K562 (cell line): ENCODE measurements at regions not wholly inside any gene's neighbourhood (a gene's known extent, or its start where the extent isn't known, plus 50 kb on each side); places are given as distances from the start of the nearest gene placed in this dataset.
"Not testable (repeated sequence)": the region's sequence is repeated elsewhere in the genome, so short reads cannot be mapped to it uniquely, and the experiment has no call there.

ENCODE experiments used
- ATAC-seq: fragments of 200-7000 bp; cut with Tn5 transposase; 3 replicates; pipeline ENCODE4 v1.9.1; 2020; ENCODE audit warnings: moderate library complexity
- BruUV-seq: library from RNA; stranded (reverse); fragments of 400-500 nt; replicated peaks from 2 replicates; lab custom pipeline; 2021; lab: Mats Ljungman, UMichigan
- CTCF ChIA-PET: fragments of 300-600 bp; formaldehyde crosslinking; extraction: SDS; loops from one replicate; lab custom pipeline; 2021; ENCODE audit warnings: low intra/inter-chr PET ratio; lab: Yijun Ruan, JAX
- POLR2A ChIA-PET: fragments of 300-600, 350-650 bp; sonication (Branson Sonifier 250); formaldehyde crosslinking; extraction: SDS; loops from one replicate; lab custom pipeline; 2021; ENCODE audit warnings: antibody characterized with exemption, inconsistent platforms; lab: Yijun Ruan, JAX
- DNase-seq, 4 experiments: peaks; one replicate each; pipeline versions ENCODE4 v3.0.0 to v3.0.0-alpha.2; 2011 to 2018; ENCODE audit warnings: low spot score in 3 of 4, mixed read lengths in 3 of 4; ENCODE audit errors: extremely low read depth in 1 of 4
- FAIRE-seq: peaks from 2 replicates; lab custom pipeline; 2011; peaks lifted over from hg19 to GRCh38; lab: Jason Lieb, UNC
- H2AFZ ChIP-seq: 2 replicates; pipeline ENCODE4 v1.6.0; 2011; ENCODE audit warnings: low read depth, low read length, control low read depth, inconsistent platforms
- H3K27ac ChIP-seq: fragments of 200-600 bp; 3 replicates; pipeline ENCODE4 v1.8.0; 2011; ENCODE audit warnings: low read depth, mild to moderate bottlenecking, control low read depth, inconsistent platforms, low read length, moderate library complexity, mixed read lengths; ENCODE audit errors: extremely low read depth
- H3K27me3 ChIP-seq, 2 experiments: fragments of 300-600 bp in 1 of 2; 2 replicates in 1 of 2; 3 replicates in 1 of 2; pipeline versions ENCODE4 v1.6.0 to v1.8.0; 2011; ENCODE audit warnings: inconsistent platforms in 2 of 2, low read length in 2 of 2, mild to moderate bottlenecking in 1 of 2, mixed read lengths in 1 of 2, moderate library complexity in 1 of 2; ENCODE audit not compliant: control insufficient read depth in 2 of 2, insufficient read depth in 2 of 2
- H3K36me3 ChIP-seq: fragments of 300-600 bp; 3 replicates; pipeline ENCODE4 v1.8.0; 2011; ENCODE audit warnings: mild to moderate bottlenecking, low read length, inconsistent platforms; ENCODE audit not compliant: control insufficient read depth, insufficient read depth
- H3K4me1 ChIP-seq, 2 experiments: fragments of 200-600 bp in 1 of 2; replicated peaks in 1 of 2; 2 replicates in 1 of 2; 3 replicates in 1 of 2; pipeline versions ENCODE4 v1.5.1 to v1.8.0; 2011; ENCODE audit warnings: inconsistent platforms in 2 of 2, low read length in 2 of 2, mild to moderate bottlenecking in 1 of 2, mixed read lengths in 1 of 2, moderate library complexity in 1 of 2; ENCODE audit not compliant: control insufficient read depth in 2 of 2, insufficient read depth in 2 of 2
- H3K4me2 ChIP-seq: 2 replicates; pipeline ENCODE4 v1.6.1; 2011; ENCODE audit warnings: low read length, control low read depth, inconsistent platforms, mixed read lengths; ENCODE audit not compliant: insufficient read depth
- H3K4me3 ChIP-seq: fragments of 200-600 bp; sonication (generic), shearing (Covaris generic); 2 replicates; pipeline ENCODE4 v1.5.1; 2016; ENCODE audit warnings: control low read depth, inconsistent platforms
- H3K79me2 ChIP-seq: fragments of 200-600 bp; 3 replicates; pipeline ENCODE4 v1.8.0; 2011; ENCODE audit warnings: low read length, inconsistent platforms; ENCODE audit not compliant: control insufficient read depth, insufficient read depth
- H3K9ac ChIP-seq, 2 experiments: 2 replicates each; pipeline versions ENCODE4 v1.6.0 to v1.6.1; 2011; ENCODE audit warnings: low read depth in 2 of 2, low read length in 2 of 2, control low read depth in 1 of 2, inconsistent platforms in 1 of 2, mild to moderate bottlenecking in 1 of 2, mixed read lengths in 1 of 2; ENCODE audit not compliant: insufficient read depth in 1 of 2
- H3K9me1 ChIP-seq: one replicate; pipeline ENCODE4 v1.6.0; 2011; ENCODE audit warnings: inconsistent platforms, mild to moderate bottlenecking, low read length, moderate library complexity; ENCODE audit not compliant: control insufficient read depth, insufficient read depth
- H3K9me3 ChIP-seq: replicated peaks from 2 replicates; pipeline ENCODE4 v1.5.1; 2011; ENCODE audit warnings: low read depth, low read length, inconsistent platforms; ENCODE audit not compliant: control insufficient read depth, insufficient read depth
- H4K20me1 ChIP-seq: replicated peaks from 2 replicates; pipeline ENCODE4 v1.6.1; 2011; ENCODE audit warnings: low read length, inconsistent platforms, mixed read lengths; ENCODE audit not compliant: control insufficient read depth, insufficient read depth
- CREBBP ChIP-seq: IDR thresholded peaks from one replicate; pipeline ENCODE4 v1.6.1; 2012; ENCODE audit warnings: low read depth, mild to moderate bottlenecking, control low read depth, inconsistent platforms, low read length
- GABPB1 ChIP-seq: sonication (generic); formaldehyde crosslinking; IDR thresholded peaks from 2 replicates; pipeline ENCODE4 v1.8.0; 2022; ENCODE audit warnings: mild to moderate bottlenecking, missing genetic modification reagents
- JUN ChIP-seq, 2 experiments: sonication (generic) in 1 of 2; formaldehyde crosslinking in 1 of 2; IDR thresholded peaks; 2 replicates each; pipeline versions ENCODE4 v1.6.1 to v1.8.0; 2012 to 2022; ENCODE audit warnings: borderline replicate concordance in 2 of 2, mild to moderate bottlenecking in 2 of 2, improper control_type of control experiment in 1 of 2, low read depth in 1 of 2, low read length in 1 of 2, missing genetic modification reagents in 1 of 2
- RBFOX2 ChIP-seq: fragments of 200-400 bp; formaldehyde crosslinking; IDR thresholded peaks from 2 replicates; pipeline ENCODE4 v1.6.1; 2017; ENCODE audit warnings: low read depth, mild to moderate bottlenecking, low read length, moderate library complexity
- REST ChIP-seq, 2 experiments: fragments of 450-650 bp; formaldehyde crosslinking in 1 of 2; IDR thresholded peaks; 2 replicates each; pipeline versions ENCODE4 v1.4.0 to v1.6.1; 2014 to 2020; ENCODE audit warnings: mild to moderate bottlenecking in 2 of 2, borderline replicate concordance in 1 of 2, low read depth in 1 of 2
- TCF7L2 ChIP-seq: fragments of 150-350 bp; IDR thresholded peaks from 2 replicates; pipeline ENCODE4 v1.6.1; 2016; ENCODE audit warnings: low read depth, mild to moderate bottlenecking, low read length, moderate library complexity
- THRAP3 ChIP-seq: fragments of 450-650 bp; IDR thresholded peaks from 2 replicates; pipeline ENCODE4 v1.6.1; 2016; ENCODE audit warnings: mild to moderate bottlenecking, inconsistent platforms, borderline replicate concordance
- ZNF253 ChIP-seq: fragments of 250-450 bp; sonication (Bioruptor Pico); conservative IDR thresholded peaks from 2 replicates; pipeline ENCODE4 v1.6.1; 2021; ENCODE audit warnings: mild to moderate bottlenecking
- ZNF57 ChIP-seq: fragments of 450-650 bp; formaldehyde crosslinking; IDR thresholded peaks from 2 replicates; pipeline ENCODE4 v1.4.0; 2020; ENCODE audit warnings: mild to moderate bottlenecking, moderate library complexity
- WGBS: fragments of 100-300 bp; shearing (Covaris generic); methylation state at CpG from one replicate; pipeline ENCODE4 v1.1.6; 2016; ENCODE audit warnings: low coverage, mixed read lengths; ENCODE audit not compliant: insufficient coverage; ENCODE audit errors: missing lambda C conversion rate; 5-methylcytosine and 5-hydroxymethylcytosine counted together
- in situ Hi-C: fragments of 300-500 bp; cut with MboI; formaldehyde crosslinking; loops from 4 replicates; pipeline ENCODE4 v1.15.0; 2018; ENCODE audit warnings: inconsistent platforms, mixed read lengths
- intact Hi-C: fragments of 100-400 bp; cut with micrococcal nuclease; formaldehyde crosslinking; loops from 2 replicates; pipeline ENCODE4 v1.14.2; 2022
- TF ChIP-seq, protein P1 (sequence below): fragments of 450-650 bp; formaldehyde crosslinking; IDR thresholded peaks from 2 replicates; pipeline ENCODE4 v1.4.0; 2020; ENCODE audit warnings: mild to moderate bottlenecking, moderate library complexity

GRCh38 chrX:137143864-137144263, 110.1 kb upstream of the GPR101 start (continued):
- TF ChIP-seq REST (IDR thresholded peaks at IDR 0.05; ENCODE audit: borderline replicate concordance) (no peak), REST (CRISPR knock-in tag; IDR thresholded peaks at IDR 0.05; ENCODE audit: low read depth) (no peak), GABPB1 (no peak), CREBBP (no peak), RBFOX2 (no peak), ZNF253 (CRISPR knock-in tag) (no peak), JUN (IDR thresholded peaks at IDR 0.05; ENCODE audit: borderline replicate concordance, low read depth, low read length) (no peak), JUN (CRISPR knock-in tag; IDR thresholded peaks at IDR 0.05; ENCODE audit: borderline replicate concordance) (no peak), ZNF57 (CRISPR knock-in tag) (no peak), TCF7L2 (no peak), THRAP3 (no peak)
- TF ChIP-seq, protein P1, sequence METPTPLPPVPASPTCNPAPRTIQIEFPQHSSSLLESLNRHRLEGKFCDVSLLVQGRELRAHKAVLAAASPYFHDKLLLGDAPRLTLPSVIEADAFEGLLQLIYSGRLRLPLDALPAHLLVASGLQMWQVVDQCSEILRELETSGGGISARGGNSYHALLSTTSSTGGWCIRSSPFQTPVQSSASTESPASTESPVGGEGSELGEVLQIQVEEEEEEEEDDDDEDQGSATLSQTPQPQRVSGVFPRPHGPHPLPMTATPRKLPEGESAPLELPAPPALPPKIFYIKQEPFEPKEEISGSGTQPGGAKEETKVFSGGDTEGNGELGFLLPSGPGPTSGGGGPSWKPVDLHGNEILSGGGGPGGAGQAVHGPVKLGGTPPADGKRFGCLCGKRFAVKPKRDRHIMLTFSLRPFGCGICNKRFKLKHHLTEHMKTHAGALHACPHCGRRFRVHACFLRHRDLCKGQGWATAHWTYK (CRISPR knock-in tag): no peak

- H3K27me3 ChIP-seq, H3K36me3 ChIP-seq, in situ Hi-C loops, FAIRE-seq, H3K4me3 ChIP-seq, intact Hi-C loops, H3K9ac ChIP-seq, CTCF ChIA-PET, H3K9me1 ChIP-seq, POLR2A ChIA-PET, H4K20me1 ChIP-seq, H3K4me2 ChIP-seq, H2AFZ ChIP-seq, DNase-seq, H3K9me3 ChIP-seq, ATAC-seq, H3K27ac ChIP-seq, H3K79me2 ChIP-seq, BruUV-seq, H3K4me1 ChIP-seq: not testable (repeated sequence)
- WGBS: 2% methylated on average over 7 of the region's 8 CpGs
Measured at GRCh38 chrX:137122651-137123050, 88.9 kb upstream of the GPR101 start.
